B cell (primary cell): ENCODE measurements at regions not wholly inside any gene's neighbourhood (a gene's known extent, or its start where the extent isn't known, plus 50 kb on each side); places are given as distances from the start of the nearest gene placed in this dataset.

Experiments
- EZH2 ChIP-seq: IDR thresholded peaks from 2 replicates; pipeline ENCODE4 v1.6.1; 2012; ENCODE audit warnings: borderline replicate concordance, low read depth, mild to moderate bottlenecking, moderate library complexity, low read length; ENCODE audit not compliant: insufficient read depth, poor library complexity, severe bottlenecking
- TF ChIP-seq, protein P1 (sequence below): fragments of 200-600 bp; IDR thresholded peaks from one replicate; pipeline ENCODE4 v1.8.0; 2022; ENCODE audit warnings: antibody characterized with exemption, mild to moderate bottlenecking

DNA sequence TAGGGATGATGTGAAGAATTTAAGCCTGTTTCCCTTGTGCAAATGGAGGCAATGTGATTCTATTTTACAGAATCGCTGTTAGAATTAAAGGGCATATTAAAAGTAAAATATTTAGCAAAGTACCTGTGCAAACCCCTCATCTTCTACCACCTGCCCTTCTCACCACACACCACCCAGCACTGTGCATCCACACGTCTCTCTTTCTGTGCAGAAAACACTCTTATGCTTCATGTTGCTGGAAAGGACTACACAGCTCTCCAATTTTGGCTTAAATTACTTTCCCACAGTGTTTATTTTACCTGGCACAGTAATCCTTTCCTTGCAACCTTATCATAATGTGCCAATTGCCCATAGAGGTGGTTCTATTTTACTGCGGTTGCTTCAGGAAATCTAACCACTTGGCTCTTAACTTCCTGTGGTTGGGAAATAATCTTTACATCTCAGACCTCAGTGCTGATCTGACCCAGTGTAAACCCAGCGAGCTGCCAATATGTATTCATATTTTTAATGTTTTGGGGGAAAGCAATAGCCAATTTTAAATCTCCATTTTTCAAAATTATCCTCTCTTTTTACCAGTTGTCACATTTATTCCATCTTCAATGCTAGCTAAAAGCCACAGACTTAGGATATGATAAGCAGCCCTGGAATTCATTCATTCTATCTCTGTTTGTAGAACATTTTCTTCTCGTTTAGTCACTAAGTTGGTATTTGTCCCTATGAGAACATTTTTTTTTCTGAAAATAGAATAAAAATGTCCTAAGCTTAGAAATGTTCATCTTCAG is 250.9 kb downstream of the DSEL start:
- TF ChIP-seq, protein P1, sequence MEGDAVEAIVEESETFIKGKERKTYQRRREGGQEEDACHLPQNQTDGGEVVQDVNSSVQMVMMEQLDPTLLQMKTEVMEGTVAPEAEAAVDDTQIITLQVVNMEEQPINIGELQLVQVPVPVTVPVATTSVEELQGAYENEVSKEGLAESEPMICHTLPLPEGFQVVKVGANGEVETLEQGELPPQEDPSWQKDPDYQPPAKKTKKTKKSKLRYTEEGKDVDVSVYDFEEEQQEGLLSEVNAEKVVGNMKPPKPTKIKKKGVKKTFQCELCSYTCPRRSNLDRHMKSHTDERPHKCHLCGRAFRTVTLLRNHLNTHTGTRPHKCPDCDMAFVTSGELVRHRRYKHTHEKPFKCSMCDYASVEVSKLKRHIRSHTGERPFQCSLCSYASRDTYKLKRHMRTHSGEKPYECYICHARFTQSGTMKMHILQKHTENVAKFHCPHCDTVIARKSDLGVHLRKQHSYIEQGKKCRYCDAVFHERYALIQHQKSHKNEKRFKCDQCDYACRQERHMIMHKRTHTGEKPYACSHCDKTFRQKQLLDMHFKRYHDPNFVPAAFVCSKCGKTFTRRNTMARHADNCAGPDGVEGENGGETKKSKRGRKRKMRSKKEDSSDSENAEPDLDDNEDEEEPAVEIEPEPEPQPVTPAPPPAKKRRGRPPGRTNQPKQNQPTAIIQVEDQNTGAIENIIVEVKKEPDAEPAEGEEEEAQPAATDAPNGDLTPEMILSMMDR = no peak
- no peak for TF ChIP-seq EZH2
